H1 (cell line): ENCODE measurements at regions not wholly inside any gene's neighbourhood (a gene's known extent, or its start where the extent isn't known, plus 50 kb on each side); places are given as distances from the start of the nearest gene placed in this dataset.

Experiments used
- CTCF ChIA-PET: fragments of 300-600 bp; sonication (Branson Sonifier 250); formaldehyde crosslinking; loops from one replicate; lab custom pipeline; 2021; ENCODE audit not compliant: partially characterized antibody; lab: Charles Lee
- POLR2A ChIA-PET: fragments of 300-600 bp; sonication (Branson Sonifier 250); formaldehyde crosslinking; loops from one replicate; lab custom pipeline; 2021; ENCODE audit warnings: inconsistent platforms; ENCODE audit not compliant: partially characterized antibody; lab: Charles Lee
- DNase-seq, 2 experiments: peaks; one replicate each; pipeline versions ENCODE4 v3.0.0 to v3.0.0-alpha.2; 2010 to 2022; ENCODE audit warnings: low spot score in 2 of 2, low read depth in 1 of 2, mixed read lengths in 1 of 2
- FAIRE-seq: peaks from 2 replicates; lab custom pipeline; 2011; peaks lifted over from hg19 to GRCh38; lab: Jason Lieb, UNC
- H2AFZ ChIP-seq: 2 replicates; pipeline ENCODE4 v1.8.1; 2012; ENCODE audit warnings: low read length, inconsistent platforms
- H2AK5ac ChIP-seq: 2 replicates; pipeline ENCODE4 v1.6.1; 2013; ENCODE audit warnings: low read depth, low read length
- H2BK120ac ChIP-seq: replicated peaks from 2 replicates; pipeline ENCODE3; 2013; ENCODE audit warnings: low read depth, low read length, inconsistent platforms
- H2BK12ac ChIP-seq: 2 replicates; pipeline ENCODE4 v1.6.1; 2013; ENCODE audit warnings: low read depth, low read length
- H2BK15ac ChIP-seq: 2 replicates; pipeline ENCODE4 v1.6.1; 2013; ENCODE audit warnings: low read length
- H2BK20ac ChIP-seq: 2 replicates; pipeline ENCODE4 v1.6.1; 2013; ENCODE audit warnings: low read length
- H2BK5ac ChIP-seq: 2 replicates; pipeline ENCODE4 v1.6.1; 2013; ENCODE audit warnings: low read depth, low read length
- H3K14ac ChIP-seq: 2 replicates; pipeline ENCODE4 v1.6.1; 2013; ENCODE audit warnings: inconsistent platforms; ENCODE audit not compliant: insufficient read length
- H3K18ac ChIP-seq: 2 replicates; pipeline ENCODE4 v1.6.1; 2013; ENCODE audit warnings: low read length; ENCODE audit errors: extremely low read depth
- H3K23ac ChIP-seq: 2 replicates; pipeline ENCODE4 v1.6.1; 2013; ENCODE audit warnings: inconsistent platforms; ENCODE audit not compliant: insufficient read length
- H3K23me2 ChIP-seq: 2 replicates; pipeline ENCODE4 v1.6.1; 2013; ENCODE audit warnings: low read depth, low read length
- H3K27ac ChIP-seq: 2 replicates; pipeline ENCODE4 v1.6.1; 2011; ENCODE audit warnings: low read depth, low read length, inconsistent platforms
- H3K27me3 ChIP-seq, 4 experiments: replicated peaks in 1 of 4; 1 replicate in 1 of 4; 2 replicates in 3 of 4; pipeline versions ENCODE4 v1.6.1 to v1.8.1; 2011 to 2013; ENCODE audit warnings: low read length in 3 of 4, mild to moderate bottlenecking in 3 of 4, inconsistent platforms in 2 of 4, mixed read lengths in 2 of 4, moderate library complexity in 1 of 4; ENCODE audit not compliant: control insufficient read depth in 3 of 4, insufficient read depth in 3 of 4; ENCODE audit errors: extremely low read depth in 1 of 4
- H3K36me3 ChIP-seq, 4 experiments: 2 replicates each; pipeline versions ENCODE4 v1.6.1 to v1.8.1; 2011 to 2013; ENCODE audit warnings: mild to moderate bottlenecking in 4 of 4, low read length in 3 of 4, moderate library complexity in 2 of 4, control low read depth in 1 of 4, inconsistent platforms in 1 of 4; ENCODE audit not compliant: insufficient read depth in 4 of 4, control insufficient read depth in 2 of 4
- H3K4ac ChIP-seq: replicated peaks from 2 replicates; pipeline ENCODE3; 2013; ENCODE audit warnings: low read length, low read depth, mixed read lengths, inconsistent platforms; ENCODE audit not compliant: insufficient read length
- H3K4me1 ChIP-seq, 4 experiments: replicated peaks in 1 of 4; 1 replicate in 1 of 4; 2 replicates in 3 of 4; pipeline versions ENCODE4 v1.6.1 to v1.8.1; 2011 to 2013; ENCODE audit warnings: low read length in 3 of 4, inconsistent platforms in 2 of 4, mixed read lengths in 1 of 4; ENCODE audit not compliant: insufficient read depth in 4 of 4, control insufficient read depth in 3 of 4
- H3K4me2 ChIP-seq, 2 experiments: 2 replicates each; pipeline versions ENCODE4 v1.6.1 to v1.8.1; 2011 to 2013; ENCODE audit warnings: low read depth in 2 of 2, low read length in 2 of 2, control low read depth in 1 of 2, inconsistent platforms in 1 of 2, mild to moderate bottlenecking in 1 of 2; ENCODE audit not compliant: insufficient read depth in 1 of 2
- H3K4me3 ChIP-seq, 4 experiments: fragments of 200-600, 300-600 bp in 1 of 4; sonication (generic), shearing (Covaris generic), sonication (Bioruptor Twin) in 1 of 4; 2 replicates each; pipeline versions ENCODE4 v1.5.1 to v1.8.1; 2011 to 2016; ENCODE audit warnings: low read length in 4 of 4, low read depth in 3 of 4, control low read depth in 2 of 4, inconsistent platforms in 2 of 4, mild to moderate bottlenecking in 2 of 4, mixed read lengths in 1 of 4, moderate library complexity in 1 of 4; ENCODE audit not compliant: insufficient read depth in 2 of 4; ENCODE audit errors: extremely low read depth in 1 of 4
- H3K56ac ChIP-seq: replicated peaks from 2 replicates; pipeline ENCODE3; 2013; ENCODE audit warnings: low read depth, mild to moderate bottlenecking, mixed read lengths, low read length, inconsistent platforms; ENCODE audit not compliant: insufficient read length
- H3K79me1 ChIP-seq: 2 replicates; pipeline ENCODE4 v1.6.1; 2013; ENCODE audit warnings: low read depth, low read length, control low read depth
- H3K79me2 ChIP-seq, 2 experiments: 2 replicates each; pipeline versions ENCODE4 v1.6.1 to v1.8.1; 2012 to 2013; ENCODE audit warnings: low read length in 2 of 2, mild to moderate bottlenecking in 2 of 2, inconsistent platforms in 1 of 2; ENCODE audit not compliant: insufficient read depth in 2 of 2, control insufficient read depth in 1 of 2
- H3K9ac ChIP-seq, 4 experiments: replicated peaks in 1 of 4; 1 replicate in 1 of 4; 2 replicates in 3 of 4; pipeline versions ENCODE4 v1.6.1 to v1.8.1; 2011 to 2013; ENCODE audit warnings: low read depth in 3 of 4, low read length in 3 of 4, control low read depth in 2 of 4, mild to moderate bottlenecking in 2 of 4, moderate library complexity in 2 of 4, inconsistent platforms in 1 of 4; ENCODE audit errors: extremely low read depth in 1 of 4
- H3K9me3 ChIP-seq, 2 experiments: 2 replicates each; pipeline versions ENCODE4 v1.6.1 to v1.8.1; 2012 to 2013; ENCODE audit warnings: mild to moderate bottlenecking in 2 of 2, moderate library complexity in 2 of 2, control low read depth in 1 of 2, inconsistent platforms in 1 of 2, low read depth in 1 of 2, low read length in 1 of 2, mixed read lengths in 1 of 2; ENCODE audit not compliant: insufficient read depth in 2 of 2
- H4K20me1 ChIP-seq, 2 experiments: replicated peaks in 1 of 2; 2 replicates each; pipeline versions ENCODE3 to v1.8.1; 2011 to 2013; ENCODE audit warnings: inconsistent platforms in 2 of 2, low read length in 2 of 2, mild to moderate bottlenecking in 1 of 2; ENCODE audit not compliant: insufficient read depth in 2 of 2, control insufficient read depth in 1 of 2
- H4K5ac ChIP-seq: 2 replicates; pipeline ENCODE4 v1.6.1; 2013; ENCODE audit warnings: low read length, low read depth, mixed read lengths, inconsistent platforms; ENCODE audit not compliant: insufficient read length
- H4K8ac ChIP-seq: 2 replicates; pipeline ENCODE4 v1.8.0; 2013; ENCODE audit warnings: mild to moderate bottlenecking, moderate library complexity, low read length, inconsistent platforms; ENCODE audit not compliant: insufficient read depth; ENCODE audit errors: extremely low read depth
- H4K91ac ChIP-seq: replicated peaks from 2 replicates; pipeline ENCODE3; 2013; ENCODE audit warnings: low read length, mixed read lengths, inconsistent platforms; ENCODE audit not compliant: insufficient read length
- ATF3 ChIP-seq: IDR thresholded peaks from 2 replicates; pipeline ENCODE4 v1.6.1; 2011; ENCODE audit warnings: low read depth, mild to moderate bottlenecking, low read length; ENCODE audit not compliant: insufficient read depth
- CHD1 ChIP-seq: IDR thresholded peaks from 2 replicates; pipeline ENCODE4 v1.6.1; 2012; ENCODE audit warnings: low read depth, low read length, improper control_type of control experiment
- E2F6 ChIP-seq: IDR thresholded peaks from 2 replicates; pipeline ENCODE4 v1.6.1; 2012; ENCODE audit warnings: inconsistent platforms
- FOSL1 ChIP-seq: IDR thresholded peaks from 2 replicates; pipeline ENCODE4 v1.6.1; 2011; ENCODE audit warnings: mild to moderate bottlenecking, low read depth, low read length, moderate library complexity; ENCODE audit not compliant: insufficient read depth
- GABPA ChIP-seq: IDR thresholded peaks from 2 replicates; pipeline ENCODE4 v1.6.1; 2011; ENCODE audit warnings: mild to moderate bottlenecking, low read length, moderate library complexity, borderline replicate concordance; ENCODE audit not compliant: insufficient read depth
- KDM5A ChIP-seq: fragments of 200-600 bp; IDR thresholded peaks from 2 replicates; pipeline ENCODE4 v1.7.1; 2012; ENCODE audit warnings: mild to moderate bottlenecking, low read length, inconsistent platforms, mixed read lengths
- POLR2AphosphoS5 ChIP-seq: IDR thresholded peaks from 2 replicates; pipeline ENCODE4 v1.6.1; 2011; ENCODE audit warnings: low read depth, low read length
- RFX5 ChIP-seq: IDR thresholded peaks from 2 replicates; pipeline ENCODE4 v1.6.1; 2011; ENCODE audit warnings: low read depth, low read length, improper control_type of control experiment, borderline replicate concordance
- SRF ChIP-seq: IDR thresholded peaks from 2 replicates; pipeline ENCODE4 v1.6.1; 2011; ENCODE audit warnings: mild to moderate bottlenecking, low read depth, low read length, moderate library complexity
- SUZ12 ChIP-seq: fragments of 200-600 bp; sonication (generic); IDR thresholded peaks from 2 replicates; pipeline ENCODE4 v1.6.1; 2012; ENCODE audit warnings: mild to moderate bottlenecking, inconsistent platforms, low read length, moderate library complexity, mixed read lengths
- WGBS, 2 experiments: shearing (Covaris generic) in 1 of 2; methylation state at CpG; one replicate each; pipeline versions ENCODE4 v1.1.6 to v1.1.7; 2013 to 2015; ENCODE audit warnings: low lambda C conversion rate in 2 of 2, mixed read lengths in 2 of 2, inconsistent platforms in 1 of 2, low coverage in 1 of 2, missing lambda C conversion rate in 1 of 2; ENCODE audit not compliant: insufficient replicate concordance in 2 of 2, insufficient coverage in 1 of 2, insufficient read length in 1 of 2; ENCODE audit errors: extremely low coverage in 1 of 2, missing lambda C conversion rate in 1 of 2; 5-methylcytosine and 5-hydroxymethylcytosine counted together

GRCh38 chr14:76690502-76691105, 70.7 kb upstream of the VASH1 start:
- Histone ChIP-seq H3K4me2 (no peak overlapping the region), H2BK12ac (no peak overlapping the region), H2AK5ac (no peak overlapping the region), H3K36me3 (no peaks in the 10 kb centered on the region), H2BK5ac (no peak overlapping the region), H3K23me2 (no peaks in the 10 kb centered on the region), H3K4me3 (no peak overlapping the region), H3K23ac (no peak overlapping the region), H3K18ac (no peak overlapping the region), H2AFZ (no peak overlapping the region), H3K4ac (no peak overlapping the region), H3K79me2 (no peaks in the 10 kb centered on the region), H4K8ac (no peak overlapping the region), H3K56ac (no peak overlapping the region), H3K27me3 (no peaks in the 10 kb centered on the region), H2BK120ac (no peak overlapping the region), H3K9me3 (peaks cover 0 to 10% of the 10 kb centered on the region in 2 experiments; a peak in 3 of 4 replicates), H3K9ac (no peak overlapping the region), H4K5ac (no peak overlapping the region), H3K4me1 (no peaks in the 10 kb centered on the region), H2BK15ac (no peak overlapping the region), H4K20me1 (no peaks in the 10 kb centered on the region), H3K14ac (no peak overlapping the region), H3K27ac (no peak overlapping the region; the same call in 1 of the 2 replicates), H2BK20ac (no peak overlapping the region), H4K91ac (no peak overlapping the region), H3K79me1 (no peaks in the 10 kb centered on the region)
- ChIA-PET POLR2A (no interaction called here), CTCF (interaction anchor here (2.9 to 3.1 kb wide), 2 partner anchors 19 to 94 kb away, joined by 13 to 15 read pairs; no protein-coding TSS in a partner anchor)
- DNase-seq (peak in 1 of 2 experiments; percentile 23), FAIRE-seq (no peak)
- 88% methylated on average over 11 of the region's 11 CpGs; no CpG with 5 or more reads in 1 of the 2 experiments for WGBS, 2 experiments
- TF ChIP-seq POLR2AphosphoS5 (no peak), FOSL1 (no peak), ATF3 (no peak), E2F6 (no peak), SRF (no peak), KDM5A (no peak), RFX5 (no peak), CHD1 (no peak), GABPA (no peak), SUZ12 (no peak)
